Spinal cord (tissue), 9 donors: ENCODE measurements at regions not wholly inside any gene's neighbourhood (a gene's known extent, or its start where the extent isn't known, plus 50 kb on each side); places are given as distances from the start of the nearest gene placed in this dataset.

ENCODE experiments used
- DNase-seq, 6 donors: peaks; one replicate each; pipeline versions ENCODE4 v3.0.0 to v3.0.0-alpha.2; 2013 to 2015; ENCODE audit warnings: low spot score in 6 of 6, low read depth in 4 of 6
- H3K27ac ChIP-seq: one replicate; pipeline ENCODE4 v1.5.1; 2013; ENCODE audit warnings: low read depth, low read length, control low read depth
- H3K27me3 ChIP-seq: one replicate; pipeline ENCODE4 v1.6.1; 2013; ENCODE audit warnings: low read length; ENCODE audit not compliant: control insufficient read depth, insufficient read depth
- H3K36me3 ChIP-seq: one replicate; pipeline ENCODE4 v1.6.1; 2013; ENCODE audit warnings: low read length; ENCODE audit not compliant: control insufficient read depth, insufficient read depth
- H3K4me1 ChIP-seq: one replicate; pipeline ENCODE4 v1.6.1; 2013; ENCODE audit warnings: low read length; ENCODE audit not compliant: control insufficient read depth, insufficient read depth
- H3K4me3 ChIP-seq: one replicate; pipeline ENCODE4 v1.5.1; 2013; ENCODE audit warnings: low read depth, low read length, control low read depth
- H3K9me3 ChIP-seq: one replicate; pipeline ENCODE4 v1.6.1; 2013; ENCODE audit warnings: low read length; ENCODE audit not compliant: control insufficient read depth, insufficient read depth
- WGBS: methylation state at CpG from one replicate; pipeline ENCODE4 v1.1.5; 2013; ENCODE audit warnings: missing lambda C conversion rate; ENCODE audit not compliant: insufficient coverage; 5-methylcytosine and 5-hydroxymethylcytosine counted together
- donor health status: healthy.

DNA sequence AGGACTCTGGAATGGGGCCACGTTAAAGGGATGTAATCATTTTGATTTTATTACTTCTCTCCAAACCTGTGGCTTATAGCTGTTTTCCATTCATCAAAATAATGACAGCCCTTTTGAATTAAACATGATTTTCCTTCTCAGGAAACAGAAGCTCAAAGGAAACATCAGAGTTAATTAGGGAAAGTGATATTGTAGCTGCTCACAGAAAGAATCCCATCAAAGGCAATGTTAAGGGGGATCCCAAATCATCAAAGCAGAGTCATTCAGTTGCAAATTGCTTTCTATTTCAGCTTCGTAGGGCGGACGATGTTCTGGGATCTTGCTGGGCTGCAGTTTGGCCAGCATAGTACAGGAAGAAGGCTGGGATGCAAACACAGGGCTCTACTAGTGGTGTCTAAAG lies 563.2 kb downstream of the CCSER2 start:
- peak in 3 of 6 donors; percentile 15 to 83 (median 26) for DNase-seq
- no peak overlapping the region for H3K4me3 ChIP-seq
- H3K27me3 ChIP-seq, result no peaks in the 10 kb centered on the region
- no peaks in the 10 kb centered on the region for H3K9me3 ChIP-seq
- H3K4me1 ChIP-seq, result no peaks in the 10 kb centered on the region
- H3K27ac ChIP-seq, result no peak overlapping the region
- WGBS, result 25% methylated on average over 3 of the region's 4 CpGs
- no peaks in the 10 kb centered on the region for H3K36me3 ChIP-seq

DNA sequence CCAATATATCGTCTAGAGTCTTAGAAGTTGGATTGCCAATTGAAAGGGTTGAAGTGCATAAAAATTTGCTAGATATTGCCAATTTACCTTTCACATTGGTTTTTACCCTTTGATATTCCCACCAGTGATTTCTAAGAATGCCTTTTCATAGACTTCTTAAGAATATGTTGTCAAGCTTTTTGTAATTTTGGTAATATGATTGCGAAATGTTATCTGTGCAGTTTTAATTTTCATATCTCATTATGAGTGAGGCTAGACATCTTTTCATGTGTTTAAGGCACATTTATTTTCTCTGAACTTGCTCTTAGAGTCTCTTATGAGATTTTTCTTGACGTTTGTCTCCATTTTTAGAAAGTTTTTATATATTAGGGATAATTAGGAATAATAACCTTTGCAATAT lies 567.2 kb downstream of the CCSER2 start:
- Histone ChIP-seq H3K27me3 (no peaks in the 10 kb centered on the region), H3K9me3 (no peaks in the 10 kb centered on the region), H3K4me1 (peaks cover 2% of the 10 kb centered on the region), H3K4me3 (no peak overlapping the region), H3K27ac (no peak overlapping the region), H3K36me3 (no peaks in the 10 kb centered on the region)
- WGBS, result no CpG with 5 or more reads among the region's 3 CpGs
- no peak for DNase-seq

GRCh38 chr10:84896909-84897308 lies 568.5 kb downstream of the CCSER2 start:
- 100% methylated on average over 1 of the region's 2 CpGs for whole genome bisulfite sequencing
- no peaks in the 10 kb centered on the region for H3K9me3 ChIP-seq
- H3K4me1 ChIP-seq, result peaks cover 2% of the 10 kb centered on the region
- H3K4me3 ChIP-seq, result no peak overlapping the region
- no peak overlapping the region for H3K27ac ChIP-seq
- no peaks in the 10 kb centered on the region for H3K36me3 ChIP-seq
- peaks cover 3% of the 10 kb centered on the region for H3K27me3 ChIP-seq
- DNase-seq, result no peak

- Histone ChIP-seq H3K27ac (no peak overlapping the region), H3K4me1 (peaks cover 5% of the 10 kb centered on the region), H3K36me3 (no peaks in the 10 kb centered on the region), H3K9me3 (no peaks in the 10 kb centered on the region), H3K27me3 (peaks cover 3% of the 10 kb centered on the region), H3K4me3 (no peak overlapping the region)
- DNase-seq, result no peak
- WGBS, result 33% methylated on average over 1 of the region's 1 CpG
These were observed 570.9 kb downstream of the CCSER2 start for GRCh38 chr10:84899268-84899667.

DNA sequence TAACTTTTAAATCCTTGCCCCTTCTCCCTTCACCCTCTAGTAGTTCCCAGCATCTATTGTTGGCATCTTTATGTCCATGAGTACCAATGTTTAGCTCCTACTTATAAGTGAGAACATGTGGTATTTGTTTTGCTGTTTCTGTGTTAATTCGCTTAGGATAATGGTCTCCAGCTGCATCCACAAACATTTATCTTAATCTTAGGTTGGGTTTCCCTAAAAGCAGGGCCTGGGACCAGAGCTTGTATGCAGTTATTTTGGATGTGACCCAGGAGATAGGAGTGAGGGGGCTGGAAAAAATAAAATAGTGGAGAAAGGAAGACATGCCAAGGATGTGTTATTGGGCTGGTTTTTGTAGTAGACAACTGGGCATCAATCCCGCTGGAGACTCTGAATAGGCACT lies 571.8 kb downstream of the CCSER2 start:
- Histone ChIP-seq H3K27me3 (peaks cover 3% of the 10 kb centered on the region), H3K36me3 (no peaks in the 10 kb centered on the region), H3K9me3 (no peaks in the 10 kb centered on the region), H3K27ac (no peak overlapping the region), H3K4me3 (no peak overlapping the region), H3K4me1 (peaks cover 5% of the 10 kb centered on the region)
- no CpG with 5 or more reads among the region's 2 CpGs for WGBS
- no peak for DNase-seq

DNA sequence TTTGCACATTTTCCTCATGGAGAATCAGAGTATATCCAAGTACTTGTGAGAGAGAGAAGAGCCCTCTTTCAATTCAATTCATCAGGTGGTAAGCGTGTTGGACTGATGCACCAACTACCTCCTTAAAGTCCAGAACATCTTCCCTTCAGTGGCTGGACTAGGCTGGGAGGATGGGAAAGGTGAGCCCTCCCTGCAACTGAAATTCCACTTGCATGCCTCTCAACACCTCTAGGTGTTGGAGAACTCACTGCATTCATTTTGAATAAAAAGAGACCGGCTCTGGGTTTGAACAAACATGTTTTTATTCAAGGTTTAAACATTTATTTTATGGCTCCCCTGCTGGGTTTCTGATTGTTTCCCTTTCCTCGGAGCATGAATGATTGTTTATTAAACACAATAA lies 573.5 kb downstream of the CCSER2 start:
- no peaks in the 10 kb centered on the region for H3K9me3 ChIP-seq
- H3K27me3 ChIP-seq, result peaks cover 3% of the 10 kb centered on the region
- no peak overlapping the region for H3K27ac ChIP-seq
- H3K4me1 ChIP-seq, result peaks cover 5% of the 10 kb centered on the region
- peak in 1 of 6 donors; percentile 19 for DNase-seq
- WGBS, result no CpG with 5 or more reads among the region's 3 CpGs
- no peaks in the 10 kb centered on the region for H3K36me3 ChIP-seq
- no peak overlapping the region for H3K4me3 ChIP-seq

DNA sequence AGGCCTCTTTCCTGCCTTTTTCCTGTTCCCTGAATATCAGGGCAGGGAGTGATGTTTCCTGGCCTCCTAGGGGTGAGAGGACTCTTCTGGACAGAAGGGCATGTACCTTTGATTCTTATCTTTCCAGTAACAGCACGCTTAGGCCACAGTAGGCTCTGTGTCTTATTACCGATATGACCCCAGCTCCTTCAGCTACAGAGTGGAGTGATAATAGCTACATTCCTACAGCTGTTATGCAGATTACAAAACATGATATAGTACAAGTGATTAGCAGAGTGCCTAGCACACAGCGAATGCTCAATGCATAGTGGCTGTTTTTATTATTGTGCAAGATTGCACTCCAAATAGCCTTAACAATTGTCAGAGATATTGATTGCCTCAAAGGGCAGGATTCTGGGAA lies 574.2 kb downstream of the CCSER2 start:
- no peaks in the 10 kb centered on the region for H3K36me3 ChIP-seq
- peaks cover 5% of the 10 kb centered on the region for H3K4me1 ChIP-seq
- WGBS, result 83% methylated on average over 1 of the region's 3 CpGs
- peak in 1 of 6 donors; percentile 67 for DNase-seq
- H3K9me3 ChIP-seq, result no peaks in the 10 kb centered on the region
- H3K27ac ChIP-seq, result no peak overlapping the region
- H3K27me3 ChIP-seq, result peaks cover 3% of the 10 kb centered on the region
- no peak overlapping the region for H3K4me3 ChIP-seq

GRCh38 chr10:84903320-84903719 lies 574.9 kb downstream of the CCSER2 start:
- H3K4me3 ChIP-seq, result no peak overlapping the region
- no peaks in the 10 kb centered on the region for H3K9me3 ChIP-seq
- peaks cover 5% of the 10 kb centered on the region for H3K4me1 ChIP-seq
- DNase-seq, result no peak
- peaks cover 3% of the 10 kb centered on the region for H3K27me3 ChIP-seq
- H3K36me3 ChIP-seq, result no peaks in the 10 kb centered on the region
- no peak overlapping the region for H3K27ac ChIP-seq

GRCh38 chr10:84907461-84908009 lies 579.1 kb downstream of the CCSER2 start:
- H3K36me3 ChIP-seq, result no peaks in the 10 kb centered on the region
- no peak overlapping the region for H3K4me3 ChIP-seq
- no peaks in the 10 kb centered on the region for H3K9me3 ChIP-seq
- H3K4me1 ChIP-seq, result peaks cover 3% of the 10 kb centered on the region
- 83% methylated on average over 1 of the region's 4 CpGs for WGBS
- H3K27ac ChIP-seq, result no peak overlapping the region
- no peaks in the 10 kb centered on the region for H3K27me3 ChIP-seq
- DNase-seq, result no peak

GRCh38 chr10:84908491-84908890 lies 580.1 kb downstream of the CCSER2 start:
- no peak for DNase-seq
- Histone ChIP-seq H3K27ac (no peak overlapping the region), H3K27me3 (no peaks in the 10 kb centered on the region), H3K36me3 (no peaks in the 10 kb centered on the region), H3K4me3 (no peak overlapping the region), H3K4me1 (no peaks in the 10 kb centered on the region), H3K9me3 (no peaks in the 10 kb centered on the region)
- 82% methylated on average over 4 of the region's 4 CpGs for WGBS
